Stomach (tissue), 8 donors: ENCODE measurements at regions not wholly inside any gene's neighbourhood (a gene's known extent, or its start where the extent isn't known, plus 50 kb on each side); places are given as distances from the start of the nearest gene placed in this dataset.

Source experiments
- DNase-seq, 2 donors: peaks; one replicate each; pipeline versions ENCODE4 v3.0.0 to v3.0.0-alpha.2; 2013 to 2019
- H3K27ac ChIP-seq, 5 donors: fragments of 200-600 bp in 4 of 5; sonication (generic) in 4 of 5; one replicate each; pipeline ENCODE4 v1.5.1; 2013 to 2019; ENCODE audit warnings: mild to moderate bottlenecking in 1 of 5, moderate library complexity in 1 of 5
- H3K27me3 ChIP-seq, 3 donors: fragments of 200-600 bp; sonication (generic); one replicate each; pipeline ENCODE4 v1.5.1; 2017 to 2019; ENCODE audit warnings: mixed run types in 1 of 3
- H3K36me3 ChIP-seq, 4 donors: fragments of 200-600 bp; sonication (generic); 1 replicate in 3 of 4; 2 replicates in 1 of 4; pipeline ENCODE4 v1.5.1; 2016 to 2019
- H3K4me1 ChIP-seq, 4 donors: fragments of 200-600 bp; sonication (generic); one replicate each; pipeline ENCODE4 v1.5.1; 2016 to 2019
- H3K4me3 ChIP-seq, 4 donors: fragments of 200-600 bp; sonication (generic) in 3 of 4; one replicate each; pipeline ENCODE4 v1.5.1; 2016 to 2019; ENCODE audit warnings: mild to moderate bottlenecking in 1 of 4
- H3K9me3 ChIP-seq, 4 donors: fragments of 200-600 bp; sonication (generic); one replicate each; pipeline ENCODE4 v1.5.1; 2016 to 2019
- CTCF ChIP-seq, 7 experiments: fragments of 450-650 bp in 4 of 7; fragments of 200-600 bp in 3 of 7; sonication (generic) in 3 of 7; IDR thresholded peaks; one replicate each; pipeline ENCODE4 v1.5.1; 2016 to 2019; ENCODE audit warnings: antibody characterized with exemption in 7 of 7, control low read depth in 2 of 7, mild to moderate bottlenecking in 1 of 7
- EP300 ChIP-seq: sonication (generic); formaldehyde crosslinking; IDR thresholded peaks from one replicate; pipeline ENCODE4 v1.6.1; 2017; ENCODE audit warnings: antibody characterized with exemption
- POLR2A ChIP-seq, 4 donors: fragments of 450-650 bp; IDR thresholded peaks; one replicate each; pipeline ENCODE4 v1.6.1; 2016; ENCODE audit warnings: antibody characterized with exemption in 4 of 4, control low read depth in 2 of 4, mild to moderate bottlenecking in 1 of 4, moderate library complexity in 1 of 4
- POLR2AphosphoS5 ChIP-seq, 3 donors: sonication (generic); formaldehyde crosslinking; IDR thresholded peaks; one replicate each; pipeline ENCODE4 v1.6.1; 2016; ENCODE audit warnings: antibody characterized with exemption in 3 of 3
- WGBS, 5 donors: extraction: QIAGEN DNeasy Blood & Tissue Kit in 3 of 5; methylation state at CpG; one replicate each; pipeline versions ENCODE4 v1.1.5 to v1.1.7; 2013 to 2018; 5-methylcytosine and 5-hydroxymethylcytosine counted together
- intact Hi-C: fragments of 100-400 bp; cut with DNase I; formaldehyde crosslinking; loops from one replicate; pipeline ENCODE4 v1.15.1; 2023; ENCODE audit warnings: low total_unique reads
- donor health status: healthy with polysubstance abuse.
- donor health status: Bipolar disorder and iron deficiency.
- donor health status: healthy.

GRCh38 chr9:134268747-134269146 is 57.5 kb upstream of the RXRA start:
- Histone ChIP-seq H3K36me3 (no peaks in the 10 kb centered on the region), H3K27me3 (peaks cover 0 to 20% (median 9%) of the 10 kb centered on the region in 3 donors), H3K4me3 (no peak overlapping the region), H3K27ac (no peak overlapping the region), H3K4me1 (peaks cover 0 to 14% (median 7%) of the 10 kb centered on the region in 4 donors), H3K9me3 (no peaks in the 10 kb centered on the region)
- no peak for DNase-seq
- TF ChIP-seq EP300, result no peak
- TF ChIP-seq POLR2A (IDR thresholded peaks at IDR 0.05), result no peak
- no peak for TF ChIP-seq POLR2AphosphoS5 (IDR thresholded peaks at IDR 0.05)
- TF ChIP-seq CTCF (IDR thresholded peaks at IDR 0.05), result no peak
- intact Hi-C loops, result no loop called here
- 87 to 90% (median 88%) methylated on average over 4 to 6 of the region's 6 CpGs for WGBS, 5 donors

- Histone ChIP-seq H3K27me3 (peaks cover 0 to 13% (median 0%) of the 10 kb centered on the region in 3 donors), H3K9me3 (no peaks in the 10 kb centered on the region), H3K4me3 (no peak overlapping the region), H3K4me1 (peaks cover 0 to 10% (median 0%) of the 10 kb centered on the region in 4 donors), H3K36me3 (no peaks in the 10 kb centered on the region), H3K27ac (no peak overlapping the region)
- intact Hi-C loops, result no loop called here
- DNase-seq, result no peak
- TF ChIP-seq EP300 (no peak), POLR2AphosphoS5 (IDR thresholded peaks at IDR 0.05) (no peak), CTCF (IDR thresholded peaks at IDR 0.05) (no peak), POLR2A (IDR thresholded peaks at IDR 0.05) (no peak)
- 73 to 88% (median 83%) methylated on average over 23 to 24 of the region's 24 CpGs for WGBS, 5 donors
Observed at GRCh38 chr9:134271338-134272301, 54.6 kb upstream of the RXRA start.

- no peak overlapping the region for H3K27ac ChIP-seq
- TF ChIP-seq POLR2A (IDR thresholded peaks at IDR 0.05), result no peak
- TF ChIP-seq EP300, result no peak
- no peak for TF ChIP-seq CTCF (IDR thresholded peaks at IDR 0.05)
- TF ChIP-seq POLR2AphosphoS5 (IDR thresholded peaks at IDR 0.05), result no peak
- H3K9me3 ChIP-seq, result no peaks in the 10 kb centered on the region
- no peak for DNase-seq
- H3K4me1 ChIP-seq, result peaks cover 0 to 16% (median 8%) of the 10 kb centered on the region in 4 donors
- H3K27me3 ChIP-seq, result peaks cover 0 to 13% (median 0%) of the 10 kb centered on the region in 3 donors
- no peaks in the 10 kb centered on the region for H3K36me3 ChIP-seq
- no peak overlapping the region for H3K4me3 ChIP-seq
- intact Hi-C loops, result no loop called here
- 67 to 78% (median 78%) methylated on average over 18 to 21 of the region's 21 CpGs for whole genome bisulfite sequencing, 5 donors
Observed at GRCh38 chr9:134272302-134273023, 53.8 kb upstream of the RXRA start.

GRCh38 chr9:134273647-134274046 is 52.6 kb upstream of the RXRA start:
- Histone ChIP-seq H3K4me3 (no peak overlapping the region), H3K36me3 (no peaks in the 10 kb centered on the region), H3K9me3 (no peaks in the 10 kb centered on the region), H3K27ac (no peak overlapping the region), H3K4me1 (peaks cover 0 to 9% (median 8%) of the 10 kb centered on the region in 4 donors), H3K27me3 (peaks cover 0 to 13% (median 0%) of the 10 kb centered on the region in 3 donors)
- DNase-seq, result no peak
- intact Hi-C loops, result no loop called here
- WGBS, 5 donors, result 92 to 96% (median 94%) methylated on average over 5 of the region's 5 CpGs
- TF ChIP-seq POLR2A (IDR thresholded peaks at IDR 0.05) (no peak), CTCF (IDR thresholded peaks at IDR 0.05) (no peak), POLR2AphosphoS5 (IDR thresholded peaks at IDR 0.05) (no peak), EP300 (no peak)
